ENCODE measurements at regions not wholly inside any gene's neighbourhood (a gene's known extent, or its start where the extent isn't known, plus 50 kb on each side); places are given as distances from the start of the nearest gene placed in this dataset.
A peak's percentile ranks its signal among the peaks of the same experiment; 100 is the strongest.

DNA sequence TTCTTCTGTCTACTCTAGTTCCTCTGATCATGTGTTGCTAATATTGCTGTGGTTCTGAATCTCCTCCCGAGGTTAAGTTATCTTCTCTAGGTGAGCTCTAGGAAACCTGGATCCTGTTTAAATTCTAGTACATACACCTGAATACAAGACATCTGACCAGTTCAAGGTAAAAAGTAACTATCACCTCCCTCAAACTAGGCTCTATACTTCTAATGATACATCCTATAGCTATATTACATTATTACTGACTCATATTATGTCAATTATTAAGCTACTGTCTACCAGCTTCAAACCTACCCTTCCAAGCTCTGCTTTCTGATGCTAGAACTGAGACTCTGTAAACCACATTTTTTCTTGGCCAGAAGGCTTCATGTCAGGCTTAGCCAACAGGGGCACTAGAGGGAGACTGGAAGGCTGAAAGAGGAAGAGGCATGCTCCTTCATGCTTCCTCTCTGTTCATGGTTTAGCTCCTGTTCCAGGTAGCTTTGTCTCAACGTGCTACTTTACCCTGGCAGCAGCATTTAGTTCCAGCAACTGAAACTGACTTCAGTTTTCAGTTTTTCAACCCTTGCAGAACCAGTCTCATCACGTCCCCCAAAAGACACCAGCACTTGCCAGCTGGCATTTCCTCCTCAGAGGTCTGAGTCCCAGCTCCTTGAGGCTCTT is 148.4 kb upstream of the TOP1 start:
- H3K36me3 ChIP-seq (ENCODE audit: control insufficient read depth, low read length) = no peaks in the 10 kb centered on the region
- no peak overlapping the region for H3K4me3 ChIP-seq (ENCODE audit: low read length)
- no peaks in the 10 kb centered on the region for H3K9me2 ChIP-seq (replicated peaks; ENCODE audit: control insufficient read depth, low read length)
- no peaks in the 10 kb centered on the region for H3K27me3 ChIP-seq (ENCODE audit: control insufficient read depth, low read length)
- H4K20me1 ChIP-seq (ENCODE audit: control insufficient read depth, insufficient read depth, low read depth, low read length) = no peaks in the 10 kb centered on the region
- H3F3A ChIP-seq (ENCODE audit: control insufficient read depth, insufficient read depth) = no peaks in the 10 kb centered on the region; the same call in 1 of the 2 replicates
- peak overlapping the region; percentile 23 for H3K4me2 ChIP-seq (ENCODE audit: low read length)
- no peaks in the 10 kb centered on the region for H3K79me2 ChIP-seq (ENCODE audit: control insufficient read depth, low read length)
- no peak overlapping the region for H3K27ac ChIP-seq (ENCODE audit: low read depth, low read length)
- TF ChIP-seq, protein P1, sequence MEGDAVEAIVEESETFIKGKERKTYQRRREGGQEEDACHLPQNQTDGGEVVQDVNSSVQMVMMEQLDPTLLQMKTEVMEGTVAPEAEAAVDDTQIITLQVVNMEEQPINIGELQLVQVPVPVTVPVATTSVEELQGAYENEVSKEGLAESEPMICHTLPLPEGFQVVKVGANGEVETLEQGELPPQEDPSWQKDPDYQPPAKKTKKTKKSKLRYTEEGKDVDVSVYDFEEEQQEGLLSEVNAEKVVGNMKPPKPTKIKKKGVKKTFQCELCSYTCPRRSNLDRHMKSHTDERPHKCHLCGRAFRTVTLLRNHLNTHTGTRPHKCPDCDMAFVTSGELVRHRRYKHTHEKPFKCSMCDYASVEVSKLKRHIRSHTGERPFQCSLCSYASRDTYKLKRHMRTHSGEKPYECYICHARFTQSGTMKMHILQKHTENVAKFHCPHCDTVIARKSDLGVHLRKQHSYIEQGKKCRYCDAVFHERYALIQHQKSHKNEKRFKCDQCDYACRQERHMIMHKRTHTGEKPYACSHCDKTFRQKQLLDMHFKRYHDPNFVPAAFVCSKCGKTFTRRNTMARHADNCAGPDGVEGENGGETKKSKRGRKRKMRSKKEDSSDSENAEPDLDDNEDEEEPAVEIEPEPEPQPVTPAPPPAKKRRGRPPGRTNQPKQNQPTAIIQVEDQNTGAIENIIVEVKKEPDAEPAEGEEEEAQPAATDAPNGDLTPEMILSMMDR (IDR thresholded peaks at IDR 0.05; ENCODE audit: low read depth, low read length, poor library complexity, severe bottlenecking) = peak; percentile 41
- no peak for TF ChIP-seq EZH2phosphoT487 (IDR thresholded peaks at IDR 0.05; ENCODE audit: borderline replicate concordance, low read length)
- no peaks in the 10 kb centered on the region for H3K9me3 ChIP-seq (ENCODE audit: control insufficient read depth, insufficient read depth, low read length)
- peaks cover 39% of the 10 kb centered on the region for H3K4me1 ChIP-seq (ENCODE audit: control insufficient read depth, low read length)

DNA sequence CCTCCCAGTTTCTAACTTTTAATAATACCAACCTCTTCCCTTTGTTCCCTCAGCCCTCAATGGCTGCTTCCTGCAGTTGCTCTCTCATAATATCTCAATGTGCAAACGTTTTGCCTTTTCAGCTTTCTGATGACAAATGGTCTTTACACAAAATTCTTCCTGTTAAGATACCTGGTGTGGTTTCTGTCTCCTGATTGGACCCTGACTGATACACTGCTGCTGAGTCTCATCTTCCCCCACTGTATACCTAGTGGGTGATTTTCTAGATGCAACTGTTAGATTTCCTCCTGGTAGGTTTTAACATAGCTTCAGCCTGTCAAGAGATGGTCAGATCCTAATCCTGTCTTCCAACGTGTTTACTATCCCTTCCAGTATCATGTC is 147.9 kb upstream of the TOP1 start:
- Histone ChIP-seq H3K27me3 (ENCODE audit: control insufficient read depth, low read length) (no peaks in the 10 kb centered on the region), H3K9me2 (replicated peaks; ENCODE audit: control insufficient read depth, low read length) (no peaks in the 10 kb centered on the region), H3F3A (ENCODE audit: control insufficient read depth, insufficient read depth) (no peaks in the 10 kb centered on the region; the same call in 1 of the 2 replicates), H3K27ac (ENCODE audit: low read depth, low read length) (no peak overlapping the region), H3K9me3 (ENCODE audit: control insufficient read depth, insufficient read depth, low read length) (no peaks in the 10 kb centered on the region), H3K4me2 (ENCODE audit: low read length) (peak overlapping the region; percentile 23), H3K4me3 (ENCODE audit: low read length) (no peak overlapping the region), H3K79me2 (ENCODE audit: control insufficient read depth, low read length) (no peaks in the 10 kb centered on the region), H3K4me1 (ENCODE audit: control insufficient read depth, low read length) (peaks cover 39% of the 10 kb centered on the region), H3K36me3 (ENCODE audit: control insufficient read depth, low read length) (no peaks in the 10 kb centered on the region), H4K20me1 (ENCODE audit: control insufficient read depth, insufficient read depth, low read depth, low read length) (no peaks in the 10 kb centered on the region)
- TF ChIP-seq, protein P1 (IDR thresholded peaks at IDR 0.05; ENCODE audit: low read depth, low read length, poor library complexity, severe bottlenecking) = no peak
- no peak for TF ChIP-seq EZH2phosphoT487 (IDR thresholded peaks at IDR 0.05; ENCODE audit: borderline replicate concordance, low read length)

DNA sequence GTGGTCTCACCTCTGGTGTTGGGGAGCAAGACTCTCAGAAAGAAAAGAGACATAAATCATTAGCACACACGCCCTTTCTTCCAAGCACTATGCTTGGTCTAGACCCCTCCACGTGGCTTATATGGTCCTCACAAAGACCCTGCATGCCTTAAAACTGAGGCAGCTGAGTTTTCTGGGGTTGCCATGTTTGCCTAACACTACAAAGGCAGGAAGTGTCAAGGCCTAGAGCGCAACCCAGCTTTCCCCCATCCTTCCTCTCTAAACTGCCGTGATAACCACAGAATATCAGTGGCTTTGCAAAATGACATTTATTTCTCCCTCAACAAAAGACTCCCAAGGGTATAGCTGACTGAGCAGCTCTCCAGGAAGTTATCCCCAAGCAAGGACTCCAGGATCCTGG is 146.5 kb upstream of the TOP1 start:
- H3K79me2 ChIP-seq (ENCODE audit: control insufficient read depth, low read length) = no peaks in the 10 kb centered on the region
- peaks cover 32% of the 10 kb centered on the region for H3K4me1 ChIP-seq (ENCODE audit: control insufficient read depth, low read length)
- H4K20me1 ChIP-seq (ENCODE audit: control insufficient read depth, insufficient read depth, low read depth, low read length) = no peaks in the 10 kb centered on the region
- no peaks in the 10 kb centered on the region for H3K9me2 ChIP-seq (replicated peaks; ENCODE audit: control insufficient read depth, low read length)
- H3K27ac ChIP-seq (ENCODE audit: low read depth, low read length) = no peak overlapping the region
- TF ChIP-seq EZH2phosphoT487 (IDR thresholded peaks at IDR 0.05; ENCODE audit: borderline replicate concordance, low read length) = no peak
- TF ChIP-seq, protein P1 (IDR thresholded peaks at IDR 0.05; ENCODE audit: low read depth, low read length, poor library complexity, severe bottlenecking) = no peak
- no peaks in the 10 kb centered on the region for H3K9me3 ChIP-seq (ENCODE audit: control insufficient read depth, insufficient read depth, low read length)
- H3K36me3 ChIP-seq (ENCODE audit: control insufficient read depth, low read length) = no peaks in the 10 kb centered on the region
- H3K4me3 ChIP-seq (ENCODE audit: low read length) = peak overlapping the region; percentile 22
- H3K4me2 ChIP-seq (ENCODE audit: low read length) = peak overlapping the region; percentile 30
- H3K27me3 ChIP-seq (ENCODE audit: control insufficient read depth, low read length) = no peaks in the 10 kb centered on the region
- no peaks in the 10 kb centered on the region; the same call in 1 of the 2 replicates for H3F3A ChIP-seq (ENCODE audit: control insufficient read depth, insufficient read depth)
